ENCODE measurements at regions not wholly inside any gene's neighbourhood (a gene's known extent, or its start where the extent isn't known, plus 50 kb on each side); places are given as distances from the start of the nearest gene placed in this dataset.

GRCh38 chr14:104388541-104389325 is 190.8 kb upstream of the C14orf180 start:
- TF ChIP-seq CTCF (IDR thresholded peaks at IDR 0.05; ENCODE audit: borderline replicate concordance, extremely low read depth, low read length, poor library complexity, severe bottlenecking) (no peak), EZH2 (IDR thresholded peaks at IDR 0.05; ENCODE audit: borderline replicate concordance, low read depth, low read length, severe bottlenecking) (no peak)
